A549 (cell line): ENCODE measurements at regions not wholly inside any gene's neighbourhood (a gene's known extent, or its start where the extent isn't known, plus 50 kb on each side); places are given as distances from the start of the nearest gene placed in this dataset.

Experiments
- ATAC-seq, 2 experiments: fragments of 200-7000 bp in 1 of 2; fragments of >200 bp in 1 of 2; cut with Nextera tagmentation in 1 of 2; cut with Tn5 transposase in 1 of 2; 3 replicates each; pipeline versions ENCODE4 v1.8.0 to v1.9.1; 2018 to 2020; ENCODE audit warnings: mild to moderate bottlenecking in 1 of 2, moderate library complexity in 1 of 2
- CTCF ChIA-PET: fragments of 300-600 bp; sonication (Branson Sonifier 250); formaldehyde crosslinking; extraction: SDS; loops from one replicate; lab custom pipeline; 2021; ENCODE audit warnings: antibody characterized with exemption, inconsistent platforms; lab: Yijun Ruan, JAX
- POLR2A ChIA-PET: fragments of 350-600 bp; formaldehyde crosslinking; extraction: SDS; loops from one replicate; lab custom pipeline; 2021; ENCODE audit warnings: antibody characterized with exemption, inconsistent platforms; lab: Yijun Ruan, JAX
- DNase-seq, 2 experiments: peaks; one replicate each; pipeline versions ENCODE4 v3.0.0 to v3.0.0-alpha.2; 2011 to 2016; ENCODE audit warnings: low read depth in 1 of 2, low spot score in 1 of 2
- FAIRE-seq: peaks from 2 replicates; lab custom pipeline; 2011; peaks lifted over from hg19 to GRCh38; lab: Jason Lieb, UNC
- H3K27ac ChIP-seq, 2 experiments: fragments of >200 bp; sonication (Bioruptor Twin); formaldehyde crosslinking; 3 replicates each; pipeline ENCODE4 v1.5.1; 2016 to 2017
- H3K4me1 ChIP-seq: fragments of >200 bp; sonication (Bioruptor Twin); formaldehyde crosslinking; 3 replicates; pipeline ENCODE4 v1.6.1; 2016
- H3K4me2 ChIP-seq: fragments of >200 bp; sonication (Bioruptor Twin); formaldehyde crosslinking; 3 replicates; pipeline ENCODE4 v1.6.1; 2016
- H3K4me3 ChIP-seq: fragments of >200 bp; sonication (Bioruptor Twin); formaldehyde crosslinking; 3 replicates; pipeline ENCODE4 v1.5.1; 2016
- H3K9me3 ChIP-seq: fragments of >200 bp; sonication (Bioruptor Twin); formaldehyde crosslinking; 3 replicates; pipeline ENCODE4 v1.6.1; 2016
- BHLHE40 ChIP-seq: IDR thresholded peaks from 2 replicates; pipeline ENCODE4 v1.6.1; 2012; ENCODE audit warnings: low read depth, low read length, inconsistent platforms
- CBX2 ChIP-seq: fragments of 200-600 bp; sonication (generic); IDR thresholded peaks from 2 replicates; pipeline ENCODE4 v1.6.1; 2016; ENCODE audit warnings: low read depth, mild to moderate bottlenecking, borderline replicate concordance
- CBX8 ChIP-seq: fragments of 200-600 bp; sonication (generic); IDR thresholded peaks from 2 replicates; pipeline ENCODE4 v1.6.1; 2016
- CHD4 ChIP-seq: fragments of 200-600 bp; sonication (generic); IDR thresholded peaks from 2 replicates; pipeline ENCODE4 v1.6.1; 2016; ENCODE audit warnings: antibody characterized with exemption, mild to moderate bottlenecking, borderline replicate concordance
- EHF ChIP-seq: fragments of 250-450 bp; sonication (Bioruptor Pico); IDR thresholded peaks from 2 replicates; pipeline ENCODE4 v1.5.0; 2020; ENCODE audit warnings: mild to moderate bottlenecking
- EHMT2 ChIP-seq: fragments of 200-600 bp; sonication (generic); IDR thresholded peaks from 2 replicates; pipeline ENCODE4 v1.6.1; 2016; ENCODE audit warnings: antibody characterized with exemption, low read depth, mild to moderate bottlenecking, moderate library complexity
- ELK1 ChIP-seq: fragments of 150-350 bp; IDR thresholded peaks from 2 replicates; pipeline ENCODE4 v1.6.1; 2014; ENCODE audit warnings: low read depth, mild to moderate bottlenecking, low read length
- FOSL2 ChIP-seq, 2 experiments: fragments of 450-650 bp in 1 of 2; fragments of >200 bp in 1 of 2; sonication (Bioruptor Twin) in 1 of 2; formaldehyde crosslinking; IDR thresholded peaks; 2 replicates each; pipeline versions ENCODE4 v1.5.0 to v1.6.1; 2016 to 2020; ENCODE audit warnings: mild to moderate bottlenecking in 1 of 2, moderate library complexity in 1 of 2
- HES2 ChIP-seq: fragments of >200 bp; sonication (Bioruptor Twin); formaldehyde crosslinking; IDR thresholded peaks from 2 replicates; pipeline ENCODE4 v1.6.1; 2016
- HOXA7 ChIP-seq: fragments of 250-450 bp; sonication (Bioruptor Pico); IDR thresholded peaks from 2 replicates; pipeline ENCODE4 v1.5.0; 2020; ENCODE audit warnings: mild to moderate bottlenecking, moderate library complexity
- JUN ChIP-seq, 2 experiments: fragments of >200 bp; sonication (Bioruptor Twin); formaldehyde crosslinking; IDR thresholded peaks; 2 replicates in 1 of 2; 3 replicates in 1 of 2; pipeline ENCODE4 v1.6.1; 2016 to 2017
- KDM1A ChIP-seq: fragments of 200-600 bp; sonication (generic); IDR thresholded peaks from 2 replicates; pipeline ENCODE4 v1.6.1; 2016; ENCODE audit warnings: low read depth, mild to moderate bottlenecking
- KDM5A ChIP-seq: fragments of 200-600 bp; sonication (generic); IDR thresholded peaks from 2 replicates; pipeline ENCODE4 v1.6.1; 2016; ENCODE audit warnings: antibody characterized with exemption, mild to moderate bottlenecking
- MAZ ChIP-seq: fragments of 150-350 bp; IDR thresholded peaks from 2 replicates; pipeline ENCODE4 v1.6.1; 2014; ENCODE audit warnings: antibody characterized with exemption, low read depth, low read length, borderline replicate concordance
- PHF8 ChIP-seq: fragments of 200-600 bp; sonication (generic); IDR thresholded peaks from 2 replicates; pipeline ENCODE4 v1.6.1; 2016; ENCODE audit warnings: low read depth, mild to moderate bottlenecking, antibody characterized with exemption, moderate library complexity, borderline replicate concordance
- RARB ChIP-seq: fragments of 250-450 bp; sonication (Bioruptor Pico); IDR thresholded peaks from 2 replicates; pipeline ENCODE4 v1.8.0; 2021; ENCODE audit warnings: mild to moderate bottlenecking, moderate library complexity
- REST ChIP-seq: fragments of 200-600 bp; sonication (generic); IDR thresholded peaks from 2 replicates; pipeline ENCODE4 v1.6.1; 2016; ENCODE audit warnings: antibody characterized with exemption, mild to moderate bottlenecking, moderate library complexity
- SMC3 ChIP-seq: fragments of >200 bp; sonication (Bioruptor Twin); formaldehyde crosslinking; IDR thresholded peaks from 3 replicates; pipeline ENCODE4 v1.6.1; 2018; ENCODE audit warnings: inconsistent platforms
- ZFP36 ChIP-seq: fragments of 450-650 bp; IDR thresholded peaks from 2 replicates; pipeline ENCODE4 v1.6.1; 2014; ENCODE audit warnings: borderline replicate concordance; ENCODE audit not compliant: partially characterized antibody
- ZNF302 ChIP-seq: fragments of 250-450 bp; sonication (Bioruptor Pico); IDR thresholded peaks from 2 replicates; pipeline ENCODE4 v1.9.0; 2021; ENCODE audit warnings: inconsistent platforms, mild to moderate bottlenecking, moderate library complexity
- WGBS: methylation state at CpG from one replicate; pipeline ENCODE4 v1.1.6; 2017; ENCODE audit errors: missing lambda C conversion rate; 5-methylcytosine and 5-hydroxymethylcytosine counted together
- TF ChIP-seq, protein P1 (sequence below): fragments of >200 bp; sonication (Bioruptor Twin); formaldehyde crosslinking; IDR thresholded peaks from 3 replicates; pipeline ENCODE4 v1.5.1; 2016
- TF ChIP-seq, protein P2 (sequence below): IDR thresholded peaks from 2 replicates; pipeline ENCODE4 v1.6.1; 2012; ENCODE audit warnings: low read depth, borderline replicate concordance
- TF ChIP-seq, protein P3 (sequence below): fragments of 450-650 bp; IDR thresholded peaks from 2 replicates; pipeline ENCODE4 v1.6.1; 2014; ENCODE audit warnings: antibody characterized with exemption
- TF ChIP-seq, protein P4 (sequence below): fragments of >200 bp; sonication (Bioruptor Twin); formaldehyde crosslinking; IDR thresholded peaks from 3 replicates; pipeline ENCODE4 v1.6.1; 2016
- TF ChIP-seq, protein P5 (sequence below): IDR thresholded peaks from 2 replicates; pipeline ENCODE4 v1.6.1; 2012

DNA sequence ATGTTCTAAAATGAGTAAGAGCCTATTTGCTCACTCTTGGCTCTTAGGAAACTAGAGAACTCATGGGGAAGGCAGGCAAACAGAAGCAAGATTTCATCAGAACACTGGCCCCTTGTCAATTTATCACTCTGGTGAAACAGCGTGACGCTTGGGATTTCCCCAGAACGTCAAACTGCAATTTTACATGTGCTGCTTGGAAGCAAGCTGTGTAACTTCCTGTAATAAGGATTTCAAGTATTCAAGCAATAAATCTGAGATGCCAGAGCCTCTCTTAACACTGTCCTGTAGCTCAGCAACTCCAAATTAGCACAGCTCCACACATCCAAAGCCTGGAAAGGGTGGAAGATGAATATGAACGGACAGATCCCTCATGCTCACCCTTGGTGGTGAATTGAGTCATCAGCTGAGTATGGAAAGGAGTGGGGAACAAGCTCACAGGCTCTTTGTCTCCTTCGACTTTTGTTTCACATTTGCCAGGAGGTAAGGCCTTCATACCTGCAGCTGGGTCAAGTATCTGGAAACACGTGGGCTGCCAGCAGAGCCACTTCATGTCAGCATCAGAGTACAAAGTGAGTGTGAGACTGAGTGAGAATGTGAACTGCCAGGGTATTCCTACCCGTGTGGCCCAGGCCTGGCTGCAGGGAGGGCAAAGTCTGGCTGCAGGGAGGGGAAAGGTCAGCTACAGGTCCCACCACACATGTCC, 140.4 kb upstream of the NAMPT start (continued):
- TF ChIP-seq KDM1A: no peak
- TF ChIP-seq CBX8: no peak
- TF ChIP-seq HOXA7 (CRISPR knock-in tag): no peak
- TF ChIP-seq ELK1: no peak
- no peak for TF ChIP-seq KDM5A
- peak; percentile 66; the same call in 1 of the 2 replicates for TF ChIP-seq HES2
- TF ChIP-seq BHLHE40: no peak
- TF ChIP-seq SMC3: peak; percentile 43; the same call in 2 of the 3 replicates
- TF ChIP-seq EHF (CRISPR knock-in tag): no peak
- TF ChIP-seq CBX2: no peak
- TF ChIP-seq, protein P1, sequence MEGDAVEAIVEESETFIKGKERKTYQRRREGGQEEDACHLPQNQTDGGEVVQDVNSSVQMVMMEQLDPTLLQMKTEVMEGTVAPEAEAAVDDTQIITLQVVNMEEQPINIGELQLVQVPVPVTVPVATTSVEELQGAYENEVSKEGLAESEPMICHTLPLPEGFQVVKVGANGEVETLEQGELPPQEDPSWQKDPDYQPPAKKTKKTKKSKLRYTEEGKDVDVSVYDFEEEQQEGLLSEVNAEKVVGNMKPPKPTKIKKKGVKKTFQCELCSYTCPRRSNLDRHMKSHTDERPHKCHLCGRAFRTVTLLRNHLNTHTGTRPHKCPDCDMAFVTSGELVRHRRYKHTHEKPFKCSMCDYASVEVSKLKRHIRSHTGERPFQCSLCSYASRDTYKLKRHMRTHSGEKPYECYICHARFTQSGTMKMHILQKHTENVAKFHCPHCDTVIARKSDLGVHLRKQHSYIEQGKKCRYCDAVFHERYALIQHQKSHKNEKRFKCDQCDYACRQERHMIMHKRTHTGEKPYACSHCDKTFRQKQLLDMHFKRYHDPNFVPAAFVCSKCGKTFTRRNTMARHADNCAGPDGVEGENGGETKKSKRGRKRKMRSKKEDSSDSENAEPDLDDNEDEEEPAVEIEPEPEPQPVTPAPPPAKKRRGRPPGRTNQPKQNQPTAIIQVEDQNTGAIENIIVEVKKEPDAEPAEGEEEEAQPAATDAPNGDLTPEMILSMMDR: no peak
- TF ChIP-seq, protein P2, sequence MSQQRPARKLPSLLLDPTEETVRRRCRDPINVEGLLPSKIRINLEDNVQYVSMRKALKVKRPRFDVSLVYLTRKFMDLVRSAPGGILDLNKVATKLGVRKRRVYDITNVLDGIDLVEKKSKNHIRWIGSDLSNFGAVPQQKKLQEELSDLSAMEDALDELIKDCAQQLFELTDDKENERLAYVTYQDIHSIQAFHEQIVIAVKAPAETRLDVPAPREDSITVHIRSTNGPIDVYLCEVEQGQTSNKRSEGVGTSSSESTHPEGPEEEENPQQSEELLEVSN: 0 out of 2 replicates have a peak, but pooled peaks have one; percentile 20
- TF ChIP-seq MAZ: no peak
- TF ChIP-seq, protein P3, sequence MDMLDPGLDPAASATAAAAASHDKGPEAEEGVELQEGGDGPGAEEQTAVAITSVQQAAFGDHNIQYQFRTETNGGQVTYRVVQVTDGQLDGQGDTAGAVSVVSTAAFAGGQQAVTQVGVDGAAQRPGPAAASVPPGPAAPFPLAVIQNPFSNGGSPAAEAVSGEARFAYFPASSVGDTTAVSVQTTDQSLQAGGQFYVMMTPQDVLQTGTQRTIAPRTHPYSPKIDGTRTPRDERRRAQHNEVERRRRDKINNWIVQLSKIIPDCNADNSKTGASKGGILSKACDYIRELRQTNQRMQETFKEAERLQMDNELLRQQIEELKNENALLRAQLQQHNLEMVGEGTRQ: no peak
- TF ChIP-seq FOSL2 (IDR thresholded peaks at IDR 0.05): peak; percentile 32; the same call in 1 of the 2 replicates
- peak; percentile 73 for TF ChIP-seq FOSL2 (CRISPR knock-in tag; IDR thresholded peaks at IDR 0.05)
- TF ChIP-seq, protein P4, sequence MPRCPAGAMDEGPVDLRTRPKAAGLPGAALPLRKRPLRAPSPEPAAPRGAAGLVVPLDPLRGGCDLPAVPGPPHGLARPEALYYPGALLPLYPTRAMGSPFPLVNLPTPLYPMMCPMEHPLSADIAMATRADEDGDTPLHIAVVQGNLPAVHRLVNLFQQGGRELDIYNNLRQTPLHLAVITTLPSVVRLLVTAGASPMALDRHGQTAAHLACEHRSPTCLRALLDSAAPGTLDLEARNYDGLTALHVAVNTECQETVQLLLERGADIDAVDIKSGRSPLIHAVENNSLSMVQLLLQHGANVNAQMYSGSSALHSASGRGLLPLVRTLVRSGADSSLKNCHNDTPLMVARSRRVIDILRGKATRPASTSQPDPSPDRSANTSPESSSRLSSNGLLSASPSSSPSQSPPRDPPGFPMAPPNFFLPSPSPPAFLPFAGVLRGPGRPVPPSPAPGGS: peak; percentile 84; the same call in 2 of the 3 replicates
- TF ChIP-seq JUN (IDR thresholded peaks at IDR 0.05): peak in 1 of 2 experiments; percentile 84; a peak in 4 of 5 replicates
- TF ChIP-seq CHD4: no peak
- TF ChIP-seq ZFP36: no peak
- no peak for TF ChIP-seq PHF8

GRCh38 chr7:106424476-106425016, 139.8 kb upstream of the NAMPT start:
- 25% methylated on average over 1 of the region's 1 CpG for WGBS
- H3K4me1 ChIP-seq: peaks cover 36% of the 10 kb centered on the region
- POLR2A ChIA-PET: interaction anchor here (0.9 to 2.9 kb wide), 3 partner anchors 24 to 140 kb away, joined by 3 to 36 read pairs (median 7); partner anchors contain the start of gene NAMPT
- peak overlapping the region; percentile 70 for H3K4me2 ChIP-seq
- ATAC-seq (no peak), FAIRE-seq (no peak), DNase-seq (no peak)
- TF ChIP-seq RARB (no peak), REST (no peak), ZNF302 (no peak), CBX8 (no peak), EHMT2 (no peak), KDM1A (no peak)
- TF ChIP-seq, protein P5, sequence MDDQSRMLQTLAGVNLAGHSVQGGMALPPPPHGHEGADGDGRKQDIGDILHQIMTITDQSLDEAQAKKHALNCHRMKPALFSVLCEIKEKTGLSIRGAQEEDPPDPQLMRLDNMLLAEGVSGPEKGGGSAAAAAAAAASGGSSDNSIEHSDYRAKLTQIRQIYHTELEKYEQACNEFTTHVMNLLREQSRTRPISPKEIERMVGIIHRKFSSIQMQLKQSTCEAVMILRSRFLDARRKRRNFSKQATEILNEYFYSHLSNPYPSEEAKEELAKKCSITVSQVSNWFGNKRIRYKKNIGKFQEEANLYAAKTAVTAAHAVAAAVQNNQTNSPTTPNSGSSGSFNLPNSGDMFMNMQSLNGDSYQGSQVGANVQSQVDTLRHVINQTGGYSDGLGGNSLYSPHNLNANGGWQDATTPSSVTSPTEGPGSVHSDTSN: no peak
- CTCF ChIA-PET: interaction anchor here (1.2 to 1.4 kb wide), 3 partner anchors 18 to 248 kb away, joined by 3 to 7 read pairs (median 4); no protein-coding TSS in a partner anchor
- H3K4me3 ChIP-seq: no peak overlapping the region
- peak overlapping the region; percentile 82 to 90 for H3K27ac ChIP-seq
- H3K9me3 ChIP-seq: no peaks in the 10 kb centered on the region
